Pancreas (tissue), 10 donors: ENCODE measurements at regions not wholly inside any gene's neighbourhood (a gene's known extent, or its start where the extent isn't known, plus 50 kb on each side); places are given as distances from the start of the nearest gene placed in this dataset.
A peak's percentile ranks its signal among the peaks of the same experiment; 100 is the strongest.

Source experiments
- ATAC-seq, 4 donors: fragments of 200-7000 bp; cut with Tn5 transposase; one replicate each; pipeline versions ENCODE4 v1.8.0 to v1.9.1; 2020; ENCODE audit warnings: mild to moderate bottlenecking in 4 of 4, moderate library complexity in 4 of 4
- DNase-seq, 6 donors: peaks; one replicate each; pipeline ENCODE4 v3.0.0-alpha.2; 2020
- FAIRE-seq: peaks from 2 replicates; lab custom pipeline; 2012; peaks lifted over from hg19 to GRCh38; lab: Jason Lieb, UNC
- H3K27ac ChIP-seq, 4 donors: fragments of 200-600 bp; sonication (generic); 1 replicate in 3 of 4; 2 replicates in 1 of 4; pipeline versions ENCODE4 v1.5.0 to v1.8.0; 2020
- H3K27me3 ChIP-seq, 4 donors: fragments of 200-600 bp; one replicate each; pipeline ENCODE4 v1.8.0; 2021
- H3K36me3 ChIP-seq, 3 donors: fragments of 200-600 bp; sonication (generic) in 1 of 3; one replicate each; pipeline versions ENCODE4 v1.5.0 to v1.8.0; 2020 to 2021
- H3K4me1 ChIP-seq, 3 donors: fragments of 200-600 bp; one replicate each; pipeline ENCODE4 v1.8.0; 2021
- H3K4me3 ChIP-seq, 4 donors: fragments of 200-600 bp; sonication (generic) in 2 of 4; one replicate each; pipeline versions ENCODE4 v1.5.0 to v1.8.0; 2020 to 2021
- H3K9me3 ChIP-seq, 4 donors: fragments of 200-600 bp; one replicate each; pipeline ENCODE4 v1.8.0; 2021
- CTCF ChIP-seq, 4 donors: fragments of 200-600 bp; sonication (generic) in 3 of 4; IDR thresholded peaks; one replicate each; pipeline versions ENCODE4 v1.5.0 to v1.8.0; 2021; ENCODE audit warnings: antibody characterized with exemption in 4 of 4
- WGBS, 2 donors: extraction: QIAGEN DNeasy Blood & Tissue Kit; methylation state at CpG; one replicate each; pipeline ENCODE4 v1.1.7; 2013; 5-methylcytosine and 5-hydroxymethylcytosine counted together
- intact Hi-C, 3 donors: fragments of 100-400 bp; cut with DNase I; formaldehyde crosslinking; loops; one replicate each; pipeline versions ENCODE4 v1.11.1 to v1.14.2; 2022
- donor health status: healthy with polysubstance abuse.
- donor health status: DM: no; HTN: no; CAD: no; lungs with moderate emphysema.
- donor health status: DM: no; HTN: no; CAD: no.
- donor health status: control.
- donor health status: control.
- donor health status: Bipolar disorder and iron deficiency.
- donor health status: DM: yes; HTN: yes; CAD: no.
- donor health status: DM: no; HTN: no; CAD: no.
- donor health status: DM: no; HTN: no; CAD: no.
- donor health status: DM: yes; HTN: yes; CAD: no.

GRCh38 chr5:110956280-110956912 is 115.1 kb upstream of the TSLP start:
- DNase-seq = peak in 2 of 6 donors; percentile 45 to 68
- Histone ChIP-seq H3K4me3 (no peak overlapping the region), H3K27ac (no peak overlapping the region), H3K27me3 (no peaks in the 10 kb centered on the region), H3K9me3 (no peaks in the 10 kb centered on the region), H3K4me1 (no peaks in the 10 kb centered on the region), H3K36me3 (no peaks in the 10 kb centered on the region)
- no peak for TF ChIP-seq CTCF (IDR thresholded peaks at IDR 0.05)
- no peak for FAIRE-seq
- ATAC-seq = no peak
- WGBS, 2 donors = 34 to 44% methylated on average over 20 of the region's 20 CpGs
- intact Hi-C loops = no loop called here

- Histone ChIP-seq H3K9me3 (no peaks in the 10 kb centered on the region), H3K27ac (no peak overlapping the region), H3K4me3 (no peak overlapping the region), H3K27me3 (no peaks in the 10 kb centered on the region), H3K36me3 (no peaks in the 10 kb centered on the region), H3K4me1 (no peaks in the 10 kb centered on the region)
- TF ChIP-seq CTCF (IDR thresholded peaks at IDR 0.05) = no peak
- FAIRE-seq (no peak), ATAC-seq (no peak), DNase-seq (peak in 1 of 6 donors; percentile 31)
- intact Hi-C loops = no loop called here
- WGBS, 2 donors = 52 to 64% methylated on average over 12 of the region's 12 CpGs
Measured at GRCh38 chr5:110956913-110957813, 114.3 kb upstream of the TSLP start.

GRCh38 chr5:110957934-110958333 is 113.6 kb upstream of the TSLP start:
- DNase-seq = no peak
- Histone ChIP-seq H3K27me3 (no peaks in the 10 kb centered on the region), H3K9me3 (no peaks in the 10 kb centered on the region), H3K4me3 (no peak overlapping the region), H3K36me3 (no peaks in the 10 kb centered on the region), H3K4me1 (no peaks in the 10 kb centered on the region), H3K27ac (no peak overlapping the region)
- no peak for ATAC-seq
- intact Hi-C loops = no loop called here
- TF ChIP-seq CTCF (IDR thresholded peaks at IDR 0.05) = no peak
- 34 to 47% methylated on average over 2 of the region's 2 CpGs for WGBS, 2 donors
- no peak for FAIRE-seq

- no peaks in the 10 kb centered on the region for H3K27me3 ChIP-seq
- H3K36me3 ChIP-seq = no peaks in the 10 kb centered on the region
- H3K4me1 ChIP-seq = no peaks in the 10 kb centered on the region
- ATAC-seq (no peak), DNase-seq (no peak), FAIRE-seq (no peak)
- no peak for TF ChIP-seq CTCF (IDR thresholded peaks at IDR 0.05)
- H3K4me3 ChIP-seq = no peak overlapping the region
- 41 to 45% methylated on average over 3 of the region's 3 CpGs for WGBS, 2 donors
- intact Hi-C loops = no loop called here
- no peaks in the 10 kb centered on the region for H3K9me3 ChIP-seq
- no peak overlapping the region for H3K27ac ChIP-seq
Measured at GRCh38 chr5:110963495-110963894, 108.0 kb upstream of the TSLP start.
